ENCODE measurements at regions not wholly inside any gene's neighbourhood (a gene's known extent, or its start where the extent isn't known, plus 50 kb on each side); places are given as distances from the start of the nearest gene placed in this dataset.

- TF ChIP-seq, protein P1, sequence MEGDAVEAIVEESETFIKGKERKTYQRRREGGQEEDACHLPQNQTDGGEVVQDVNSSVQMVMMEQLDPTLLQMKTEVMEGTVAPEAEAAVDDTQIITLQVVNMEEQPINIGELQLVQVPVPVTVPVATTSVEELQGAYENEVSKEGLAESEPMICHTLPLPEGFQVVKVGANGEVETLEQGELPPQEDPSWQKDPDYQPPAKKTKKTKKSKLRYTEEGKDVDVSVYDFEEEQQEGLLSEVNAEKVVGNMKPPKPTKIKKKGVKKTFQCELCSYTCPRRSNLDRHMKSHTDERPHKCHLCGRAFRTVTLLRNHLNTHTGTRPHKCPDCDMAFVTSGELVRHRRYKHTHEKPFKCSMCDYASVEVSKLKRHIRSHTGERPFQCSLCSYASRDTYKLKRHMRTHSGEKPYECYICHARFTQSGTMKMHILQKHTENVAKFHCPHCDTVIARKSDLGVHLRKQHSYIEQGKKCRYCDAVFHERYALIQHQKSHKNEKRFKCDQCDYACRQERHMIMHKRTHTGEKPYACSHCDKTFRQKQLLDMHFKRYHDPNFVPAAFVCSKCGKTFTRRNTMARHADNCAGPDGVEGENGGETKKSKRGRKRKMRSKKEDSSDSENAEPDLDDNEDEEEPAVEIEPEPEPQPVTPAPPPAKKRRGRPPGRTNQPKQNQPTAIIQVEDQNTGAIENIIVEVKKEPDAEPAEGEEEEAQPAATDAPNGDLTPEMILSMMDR (IDR thresholded peaks at IDR 0.05) = no peak
- TF ChIP-seq REST (IDR thresholded peaks at IDR 0.05; ENCODE audit: insufficient read depth in 1 of 2, low read depth in 2 of 2, low read length in 1 of 2) (no peak), TCF7L2 (IDR thresholded peaks at IDR 0.05; ENCODE audit: low read depth, low read length) (no peak), POLR2AphosphoS5 (IDR thresholded peaks at IDR 0.05; ENCODE audit: low read depth, low read length) (no peak)
Observed at GRCh38 chr5:173765661-173766060, 122.5 kb upstream of the CPEB4 start.
